HG02852 (cell line): ENCODE measurements at regions not wholly inside any gene's neighbourhood (a gene's known extent, or its start where the extent isn't known, plus 50 kb on each side); places are given as distances from the start of the nearest gene placed in this dataset.

ENCODE experiments used
- ATAC-seq: cut with Tn5 transposase; IDR thresholded peaks from one replicate; pipeline ENCODE4 v1.9.1; 2021; ENCODE audit warnings: mild to moderate bottlenecking, moderate library complexity; ENCODE audit not compliant: unreplicated experiment

- ATAC-seq, result no peak
Observed at GRCh38 chr22:49262167-49262566, 565.5 kb downstream of the BRD1 start.

DNA sequence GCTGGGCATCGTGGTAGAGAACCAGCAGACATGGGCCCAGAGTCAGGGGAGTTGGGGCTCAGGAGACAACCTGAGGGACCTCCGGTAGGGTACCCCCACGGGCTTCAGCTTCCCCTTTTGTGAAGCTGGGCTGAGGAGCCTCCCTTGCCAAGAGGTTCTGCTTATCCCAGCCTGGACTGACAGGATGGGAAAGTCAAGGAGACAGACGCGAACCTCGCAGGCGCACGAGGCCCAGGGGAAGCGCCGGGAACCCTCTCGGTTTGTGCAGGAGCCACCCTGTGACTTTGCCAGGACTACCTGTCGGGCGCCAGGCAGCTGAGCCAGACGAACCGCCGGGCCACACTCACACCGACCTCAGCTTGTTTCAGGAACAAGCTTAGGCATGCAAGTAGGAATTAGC is 566.1 kb downstream of the BRD1 start:
- no peak for ATAC-seq

GRCh38 chr22:49260681-49261580 is 566.7 kb downstream of the BRD1 start:
- ATAC-seq, result no peak

DNA sequence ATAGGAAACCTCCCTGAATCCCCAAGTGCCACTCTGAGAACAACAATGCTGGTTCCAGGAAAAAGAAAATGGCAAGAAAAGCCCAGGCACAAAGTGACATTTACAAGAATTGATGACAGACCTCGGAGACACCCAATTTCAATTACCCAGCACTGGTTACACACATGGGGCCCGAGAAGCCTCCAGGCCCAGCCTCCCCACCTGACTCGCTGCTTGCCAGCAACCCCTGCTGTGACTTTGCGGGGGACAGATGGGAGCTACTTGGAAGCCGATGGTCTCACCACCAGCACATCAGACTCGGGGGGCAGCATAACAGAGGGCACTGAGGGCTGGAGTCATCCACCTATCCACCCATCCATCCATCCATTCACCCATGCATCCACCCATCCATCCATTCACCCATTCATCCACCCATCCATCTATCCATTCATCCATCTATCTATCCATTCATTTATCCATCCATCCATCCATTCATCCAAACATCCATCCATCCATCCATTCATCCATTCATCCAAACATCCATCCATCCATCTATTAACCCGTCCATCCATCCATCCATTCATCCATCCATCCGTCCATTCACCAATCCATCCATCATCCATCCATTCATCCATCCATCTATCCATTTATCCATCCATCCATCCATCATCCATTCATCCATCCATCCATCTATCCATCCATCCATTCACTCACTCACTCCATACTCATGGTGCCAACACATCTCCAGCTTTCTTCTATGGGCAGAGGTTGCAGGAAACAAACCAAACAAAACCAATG is 567.6 kb downstream of the BRD1 start:
- ATAC-seq, result no peak

- ATAC-seq, result no peak
Observed at GRCh38 chr22:49258107-49259010, 569.3 kb downstream of the BRD1 start.

GRCh38 chr22:49257551-49257961 is 570.1 kb downstream of the BRD1 start:
- no peak for ATAC-seq

- ATAC-seq, result no peak
Observed at GRCh38 chr22:49255741-49256318, 571.8 kb downstream of the BRD1 start.

DNA sequence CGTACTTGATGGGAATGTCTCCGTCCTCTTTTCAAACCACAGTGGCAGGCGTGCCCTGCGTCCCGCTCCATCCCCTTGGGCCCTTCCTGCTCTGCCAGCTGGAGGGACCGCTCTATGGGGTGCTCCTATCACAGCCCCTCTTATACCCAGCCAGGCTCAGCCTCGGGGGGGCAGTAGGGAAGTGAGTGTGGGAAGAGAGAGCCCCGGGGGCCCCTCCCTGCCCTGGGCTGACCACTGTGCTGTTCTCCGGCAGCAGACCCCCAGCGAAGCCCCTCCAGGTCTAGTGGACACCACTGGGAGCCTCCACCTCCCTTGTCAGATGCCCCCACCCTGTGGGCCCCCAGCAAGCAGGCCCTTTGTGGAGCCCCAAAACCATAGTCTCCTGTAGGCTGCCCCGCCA is 572.5 kb downstream of the BRD1 start:
- no peak for ATAC-seq

DNA sequence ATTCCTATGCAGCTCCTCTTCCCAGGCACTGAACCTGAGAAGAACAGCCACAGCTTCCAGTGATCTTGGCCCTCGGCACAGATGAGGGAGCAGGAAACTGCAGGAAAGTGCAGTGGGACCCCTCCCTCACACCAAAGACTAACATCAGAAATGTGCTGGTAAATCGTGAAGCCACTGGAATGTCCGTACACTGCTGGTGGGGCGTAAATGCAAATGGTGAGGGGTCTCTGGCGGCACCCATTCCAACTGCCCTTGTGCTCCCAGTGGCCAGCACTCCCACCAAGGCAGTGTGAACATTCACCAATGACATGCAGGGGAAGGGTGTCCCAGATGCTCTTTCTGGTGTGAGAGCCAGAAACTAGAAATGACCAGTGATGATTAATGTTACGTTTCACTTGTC is 574.0 kb downstream of the BRD1 start:
- no peak for ATAC-seq

DNA sequence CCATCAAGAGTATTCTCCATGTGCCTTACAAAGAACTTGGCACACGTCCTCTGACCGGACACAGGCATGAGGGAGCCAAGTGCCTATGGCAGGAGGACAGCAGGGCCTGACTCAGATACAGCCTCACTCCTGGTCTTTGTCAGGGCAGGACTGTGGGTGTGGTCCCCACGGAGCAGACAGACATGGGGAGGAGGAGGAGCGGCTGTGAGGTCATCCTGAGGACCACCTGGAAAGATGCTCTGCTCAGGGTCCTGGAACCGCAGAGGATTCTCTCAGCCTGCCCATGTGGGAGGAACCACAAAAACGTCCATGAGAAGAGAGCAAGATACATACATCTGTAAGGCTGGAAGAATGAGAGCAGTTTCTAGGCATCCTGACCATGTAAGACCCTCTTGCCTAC is 576.3 kb downstream of the BRD1 start:
- no peak for ATAC-seq

GRCh38 chr22:49247194-49247924 is 580.3 kb downstream of the BRD1 start:
- ATAC-seq, result no peak

- ATAC-seq, result no peak
Observed at GRCh38 chr22:49244466-49245420, 582.9 kb downstream of the BRD1 start.

- ATAC-seq, result no peak
Observed at GRCh38 chr22:49243965-49244364, 583.7 kb downstream of the BRD1 start.

GRCh38 chr22:49243335-49243734 is 584.3 kb downstream of the BRD1 start:
- ATAC-seq, result no peak

GRCh38 chr22:49242480-49242879 is 585.2 kb downstream of the BRD1 start:
- ATAC-seq, result no peak

GRCh38 chr22:49241174-49241851 is 586.4 kb downstream of the BRD1 start:
- ATAC-seq, result no peak

DNA sequence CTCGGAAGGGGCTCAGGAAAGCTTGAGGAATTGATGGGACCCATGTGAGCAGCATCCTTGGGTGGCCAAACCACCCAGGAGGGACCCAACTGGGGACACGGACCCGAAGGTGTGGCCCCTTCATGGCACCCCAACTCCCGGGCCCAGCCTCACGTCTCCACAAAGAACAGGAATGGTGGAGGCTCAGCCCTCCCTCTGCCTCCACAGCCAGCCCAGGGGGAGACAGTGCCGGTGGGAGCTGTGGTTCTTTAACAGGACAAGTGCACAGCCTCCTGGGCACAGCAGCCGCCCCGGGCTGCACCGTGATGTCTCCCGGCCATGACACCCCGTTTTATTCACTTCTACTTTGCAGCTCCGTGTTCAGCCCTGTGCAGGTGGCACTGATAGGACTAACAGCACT is 587.2 kb downstream of the BRD1 start:
- no peak for ATAC-seq

- no peak for ATAC-seq
Observed at GRCh38 chr22:49240016-49240380, 587.7 kb downstream of the BRD1 start.
